NCI-H748 treated with DMSO at 0.1 percent for 48 hours (cell line): ENCODE measurements at regions not wholly inside any gene's neighbourhood (a gene's known extent, or its start where the extent isn't known, plus 50 kb on each side); places are given as distances from the start of the nearest gene placed in this dataset.
"Not testable (repeated sequence)": the region's sequence is repeated elsewhere in the genome, so short reads cannot be mapped to it uniquely, and the experiment has no call there.

Source experiments
- DNase-seq: peaks from one replicate; lab custom pipeline; 2025; lab: John Stamatoyannopoulos, UW

DNA sequence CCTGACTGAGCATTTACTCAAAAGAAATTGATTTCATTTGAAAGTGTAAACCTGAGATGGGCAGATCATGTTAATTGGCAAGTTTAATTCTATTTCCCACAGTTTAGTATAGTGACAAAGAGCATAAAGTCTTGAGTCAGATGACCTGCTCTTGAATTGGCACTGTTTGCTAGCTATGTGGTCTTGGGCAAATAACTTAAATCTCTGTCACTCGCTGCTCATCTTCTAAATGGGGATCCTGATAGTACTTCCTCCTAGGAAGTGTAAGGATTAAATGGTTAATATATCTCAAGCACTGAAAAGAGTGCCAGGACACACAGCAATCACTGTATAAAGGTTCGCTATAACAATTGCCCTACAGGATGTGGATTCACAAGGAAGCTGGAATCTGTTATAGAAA is 242.8 kb upstream of the JADE1 start:
- no peak for DNase-seq

DNA sequence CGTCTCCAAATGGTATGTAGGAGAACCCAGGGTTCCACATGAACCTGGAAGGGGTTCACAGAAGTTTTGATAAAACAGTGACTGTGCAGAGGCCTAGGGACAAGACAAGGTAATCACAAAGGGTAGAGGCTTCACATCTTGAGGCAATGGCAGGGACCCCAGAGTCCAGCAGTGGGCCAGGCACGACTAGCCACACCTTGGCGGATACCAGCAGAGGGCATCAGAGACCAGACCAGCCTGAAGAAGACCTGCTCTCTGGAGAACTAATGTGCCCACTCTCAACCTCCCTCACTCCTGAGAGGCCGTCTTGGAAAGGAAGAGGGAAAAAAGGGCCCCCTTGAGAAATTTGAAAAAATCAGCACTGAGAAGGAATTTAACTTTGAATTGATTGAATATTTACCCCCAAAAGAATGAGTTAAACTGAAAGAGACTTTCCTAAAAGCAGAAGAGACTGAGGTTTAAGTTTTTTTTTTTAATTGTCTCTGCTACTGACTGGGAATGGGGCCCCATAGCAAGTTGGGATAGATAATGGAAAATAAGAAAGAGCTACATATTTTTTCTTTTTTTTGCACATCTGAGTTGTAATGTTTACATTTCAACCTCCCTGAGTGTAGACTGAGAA is 243.8 kb upstream of the JADE1 start:
- DNase-seq, result peak; percentile 6

DNA sequence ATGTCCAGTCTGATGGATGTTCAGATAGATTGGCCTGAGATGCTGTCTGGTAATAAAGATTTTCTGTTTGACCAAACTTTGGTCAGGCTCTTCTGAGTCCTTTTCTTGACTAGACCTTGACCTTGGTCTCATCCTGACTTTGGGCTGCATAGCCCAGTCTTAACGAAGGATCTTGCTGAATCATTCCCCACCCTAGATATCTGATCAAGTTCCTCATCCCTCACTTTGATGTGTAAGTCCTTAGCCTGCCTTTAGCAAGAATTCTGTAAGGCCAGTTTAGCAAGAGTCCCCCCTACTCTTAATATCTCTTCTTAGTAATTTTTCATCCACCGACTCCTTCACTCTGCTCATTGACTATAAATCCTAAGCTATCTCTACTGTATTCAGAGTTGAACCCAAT is 244.4 kb upstream of the JADE1 start:
- DNase-seq, result no peak

DNA sequence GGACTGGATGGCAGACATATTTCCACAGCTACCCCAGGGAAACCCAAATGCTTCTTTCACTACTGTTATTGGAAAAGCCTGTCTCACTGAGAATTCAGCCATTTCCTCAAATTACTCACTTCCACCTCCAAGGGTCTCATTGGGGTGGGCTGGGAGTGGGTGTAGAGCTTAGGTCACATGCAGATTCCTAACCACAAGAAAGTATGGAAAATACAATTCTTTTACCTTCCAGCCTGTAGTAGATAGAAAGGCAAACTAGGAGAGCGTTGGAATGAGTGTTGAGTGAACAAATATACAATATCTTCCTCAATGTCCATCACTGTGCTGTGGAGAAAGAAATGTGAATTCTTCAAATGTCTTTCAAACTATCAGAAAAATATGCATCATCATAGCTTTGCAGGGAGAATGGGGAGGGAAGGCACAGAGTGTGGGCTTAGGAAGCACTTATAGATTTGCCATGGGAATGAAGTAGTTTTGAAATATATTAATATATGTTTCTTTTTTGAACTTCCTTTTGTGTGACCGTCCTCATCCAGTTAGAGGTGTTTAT is 245.3 kb upstream of the JADE1 start:
- no peak for DNase-seq

DNA sequence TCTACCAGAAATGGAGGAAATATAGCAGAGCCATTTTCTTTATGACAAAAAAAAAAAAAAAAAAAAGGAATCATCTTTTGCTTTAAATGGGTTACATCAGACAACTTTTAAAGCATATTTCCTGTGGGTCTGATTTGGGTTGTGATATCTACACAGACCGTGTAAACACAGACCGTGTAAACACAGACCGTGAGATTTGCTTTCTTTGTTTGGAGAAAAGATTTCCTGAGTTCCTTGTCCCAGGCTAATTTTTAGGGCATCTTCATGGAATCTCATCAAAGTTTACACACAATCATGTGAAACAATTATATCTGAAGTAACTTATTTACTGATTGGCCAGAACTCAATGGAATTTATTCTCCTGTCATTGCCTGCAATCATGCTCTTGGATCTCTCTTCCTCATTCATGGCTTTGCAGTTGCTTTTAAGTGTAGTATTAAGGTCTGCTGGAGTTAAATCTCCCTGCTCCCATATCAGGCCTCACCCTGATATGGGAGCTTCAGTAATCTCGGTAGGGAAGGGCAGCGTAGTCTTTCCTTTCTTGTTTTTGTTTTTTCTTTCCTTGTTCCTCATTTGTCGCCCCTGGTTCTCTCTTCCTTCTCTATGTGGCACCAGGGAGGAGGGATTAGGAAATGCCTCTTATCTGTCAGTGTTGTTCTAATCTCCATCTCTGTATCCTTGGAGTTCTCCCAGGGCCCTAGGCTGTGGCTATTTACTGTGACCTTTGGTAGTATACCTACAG is 248.6 kb upstream of the JADE1 start:
- DNase-seq, result no peak

DNA sequence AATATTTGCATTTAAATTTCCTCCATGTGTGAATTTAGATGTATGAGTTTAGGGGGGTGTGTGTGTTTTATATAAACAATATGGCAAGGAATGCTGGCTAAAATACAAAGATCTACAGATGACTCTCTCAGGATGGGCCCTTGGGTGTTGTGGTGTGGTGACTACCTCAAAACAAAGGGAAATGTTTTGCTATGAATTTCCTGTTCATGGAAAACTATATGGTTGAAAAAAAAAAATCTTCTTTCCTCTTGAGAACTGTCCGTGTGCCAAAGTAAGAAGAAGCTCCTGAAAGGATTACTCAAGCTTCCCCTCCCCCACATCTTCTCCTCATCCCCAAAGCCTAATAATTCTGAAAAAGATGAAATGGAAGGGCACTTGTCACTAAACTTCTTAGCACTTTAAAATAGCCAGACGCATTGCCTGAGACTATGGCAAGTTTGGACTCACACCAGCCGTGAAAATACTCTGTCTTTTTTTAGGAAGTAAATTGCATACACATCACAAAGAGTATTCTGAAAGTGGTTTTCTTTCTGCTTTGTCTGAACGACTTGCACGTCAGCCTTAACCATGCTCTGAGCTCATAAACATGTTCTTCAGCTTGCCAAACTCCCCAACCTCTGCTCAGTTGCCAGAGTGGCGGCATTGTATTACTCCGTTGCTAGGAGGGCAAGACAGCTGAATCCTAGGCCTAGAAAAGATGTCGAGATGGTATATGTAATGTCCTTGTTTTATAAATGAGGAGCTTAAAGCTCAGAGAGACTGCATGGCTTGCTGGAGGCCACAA is 250.4 kb upstream of the JADE1 start:
- DNase-seq, result no peak

DNA sequence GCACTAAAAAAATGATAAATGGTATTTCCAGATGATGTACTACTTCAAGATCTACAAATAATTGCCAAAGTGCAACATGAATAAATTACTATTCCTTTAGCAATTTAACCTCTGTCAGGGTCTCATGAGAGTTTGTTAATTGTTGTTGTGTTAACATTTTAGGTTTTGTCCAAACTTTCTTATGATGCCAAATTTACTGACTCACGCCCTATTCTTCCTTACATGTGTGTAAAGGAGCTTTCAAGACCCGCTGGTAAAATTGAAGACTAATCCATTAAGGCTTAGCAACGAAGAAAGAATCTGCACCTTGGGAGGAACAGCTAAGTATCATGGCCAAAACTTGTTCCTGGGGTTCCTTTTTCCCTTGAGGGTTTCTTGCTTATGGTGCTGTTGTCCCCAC is 252.7 kb upstream of the JADE1 start:
- DNase-seq, result no peak

DNA sequence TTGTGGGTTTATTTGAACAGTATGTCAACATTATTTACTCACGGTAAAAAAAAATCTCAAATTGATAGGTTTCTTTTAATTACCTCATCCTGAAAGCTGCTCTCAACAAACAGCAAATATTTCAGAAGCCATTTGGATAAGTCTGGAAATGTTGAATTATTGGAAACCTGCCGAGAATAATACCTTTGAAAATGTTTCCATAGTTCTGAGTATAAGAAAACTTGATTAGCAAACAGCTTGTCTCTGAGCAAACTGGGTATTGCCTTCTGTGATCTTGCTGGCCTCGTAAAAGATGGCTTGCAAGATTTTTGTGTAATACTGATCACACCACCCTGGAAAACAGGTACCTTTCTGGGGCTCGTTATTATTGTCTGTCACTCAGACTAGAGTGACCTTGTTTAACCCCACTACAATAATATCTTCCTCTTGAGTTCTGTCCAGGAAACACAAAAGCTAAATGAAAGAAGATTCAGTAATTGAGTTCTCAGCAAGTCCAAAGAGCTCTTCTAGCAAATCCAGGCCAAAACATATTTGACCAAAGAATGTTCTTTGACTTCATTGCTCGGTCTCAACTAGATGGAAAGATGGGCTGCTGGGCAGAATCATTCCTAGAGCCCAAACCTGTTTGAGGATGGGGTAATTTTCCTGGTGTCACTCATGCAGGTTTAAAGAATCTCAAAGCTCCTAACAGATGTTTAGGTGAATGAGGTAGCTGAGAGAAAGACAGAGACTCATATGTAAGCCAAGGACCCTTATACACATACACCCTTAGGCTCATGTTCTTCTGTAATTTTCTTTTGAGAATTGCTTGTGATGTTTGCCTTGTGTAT is 255.6 kb upstream of the JADE1 start:
- DNase-seq, result no peak

DNA sequence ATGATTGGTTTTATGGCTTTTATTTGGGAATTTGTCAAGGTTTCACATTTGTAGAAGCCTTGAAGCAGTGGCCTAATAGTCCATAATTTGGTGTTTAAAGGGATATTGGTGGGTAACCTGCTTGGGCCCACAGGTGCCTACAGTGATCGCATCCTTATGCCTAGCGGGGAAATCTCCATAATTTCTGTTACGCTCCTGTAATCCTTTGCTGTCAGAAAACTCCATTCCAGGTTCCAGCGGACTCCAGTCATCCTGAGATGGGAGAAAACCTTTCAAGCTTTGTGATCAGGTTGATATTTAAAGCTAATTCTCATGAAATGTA is 257.0 kb upstream of the JADE1 start:
- no peak for DNase-seq

DNA sequence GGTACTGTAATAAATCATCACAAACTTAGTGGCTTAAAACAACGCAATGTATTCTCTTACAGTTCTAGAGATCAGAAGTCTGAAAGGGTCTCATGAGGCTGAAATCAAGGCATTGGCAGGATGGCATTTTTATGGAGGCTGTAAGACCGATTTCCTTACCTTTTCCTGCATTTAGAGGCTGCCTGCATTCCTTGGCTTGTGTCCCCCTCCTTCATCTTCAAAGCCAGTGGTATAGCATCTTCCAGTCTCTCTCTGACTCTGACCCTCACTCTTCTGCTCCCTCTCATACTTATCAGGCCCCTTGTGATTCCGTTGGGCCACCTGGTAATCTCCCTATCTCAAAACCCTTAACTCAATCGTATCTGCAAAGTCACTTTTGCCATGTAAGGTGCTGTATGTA is 258.2 kb upstream of the JADE1 start:
- DNase-seq, result no peak

DNA sequence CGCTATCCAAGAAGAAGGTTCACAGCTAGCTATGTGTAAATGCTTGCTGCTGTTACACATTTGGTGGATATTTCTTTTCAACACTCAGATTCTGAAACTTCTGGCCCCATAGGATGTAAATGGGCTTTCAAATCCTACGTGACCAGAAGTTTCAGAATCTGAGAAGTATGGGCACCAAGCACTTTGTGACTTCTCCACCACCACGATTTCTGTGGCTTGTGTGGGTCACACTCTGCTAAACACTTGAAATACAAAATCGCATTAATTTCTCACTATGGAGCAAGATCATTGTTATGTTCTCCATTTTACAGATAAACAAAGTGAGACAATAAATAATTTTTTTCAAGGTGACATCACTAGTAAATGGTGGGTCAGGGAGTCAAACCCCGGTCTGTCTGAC is 259.4 kb upstream of the JADE1 start:
- DNase-seq, result no peak

DNA sequence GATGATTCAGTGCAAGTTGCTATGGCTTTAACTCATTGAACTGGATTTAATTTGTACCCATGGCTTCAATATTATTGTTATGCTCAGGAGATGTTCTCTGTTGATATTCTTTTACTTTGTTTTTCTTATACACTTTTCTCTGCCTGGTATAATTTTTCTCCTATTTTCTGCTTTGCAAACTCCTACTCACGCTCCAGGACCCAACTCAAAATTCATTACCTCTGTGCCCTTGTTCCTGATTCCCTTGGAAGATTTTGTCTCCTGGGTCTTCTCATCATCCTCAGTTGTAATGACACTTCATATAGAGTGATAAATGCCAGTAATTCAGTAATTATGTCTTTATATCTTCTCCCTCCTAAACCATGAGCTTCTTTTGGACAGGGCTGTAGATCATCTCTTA is 259.9 kb upstream of the JADE1 start:
- DNase-seq, result no peak

DNA sequence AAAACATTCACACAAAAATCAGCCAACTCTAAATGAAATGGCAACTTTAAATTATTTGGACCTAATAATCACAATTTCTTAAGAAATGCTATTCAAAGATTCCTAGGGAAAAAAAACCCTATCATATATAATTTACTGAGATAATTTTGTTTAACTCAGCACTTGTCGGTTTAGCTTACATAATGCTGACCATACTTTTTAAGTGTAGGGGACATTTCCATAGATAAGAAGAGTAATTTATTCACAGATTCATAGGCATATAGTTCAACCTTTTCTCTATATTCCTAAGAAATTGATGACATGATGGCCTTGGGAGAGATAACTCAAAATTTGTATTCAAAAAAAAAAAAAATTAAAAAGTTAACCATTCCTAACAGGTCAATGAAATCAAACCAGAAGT is 260.8 kb upstream of the PGRMC2 start:
- DNase-seq, result no peak

DNA sequence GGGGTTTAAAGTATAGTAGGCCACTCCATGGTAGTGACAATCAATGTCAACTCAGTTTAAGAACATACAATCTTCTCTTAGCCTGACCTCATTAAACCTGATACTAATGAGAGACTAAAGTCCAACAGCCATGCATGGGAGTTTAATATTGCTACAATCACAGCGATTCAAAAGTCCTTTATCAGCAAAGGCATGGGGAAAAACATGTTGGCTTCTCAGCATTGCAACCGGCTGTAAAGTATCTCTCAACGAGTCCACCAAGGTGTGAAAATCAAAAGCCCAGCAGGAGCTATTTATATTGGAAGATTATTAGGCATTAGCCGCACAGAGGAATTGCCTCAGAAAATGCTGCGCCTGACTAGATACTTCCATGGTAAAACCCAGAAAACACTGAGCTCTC is 256.7 kb upstream of the PGRMC2 start:
- no peak for DNase-seq

DNA sequence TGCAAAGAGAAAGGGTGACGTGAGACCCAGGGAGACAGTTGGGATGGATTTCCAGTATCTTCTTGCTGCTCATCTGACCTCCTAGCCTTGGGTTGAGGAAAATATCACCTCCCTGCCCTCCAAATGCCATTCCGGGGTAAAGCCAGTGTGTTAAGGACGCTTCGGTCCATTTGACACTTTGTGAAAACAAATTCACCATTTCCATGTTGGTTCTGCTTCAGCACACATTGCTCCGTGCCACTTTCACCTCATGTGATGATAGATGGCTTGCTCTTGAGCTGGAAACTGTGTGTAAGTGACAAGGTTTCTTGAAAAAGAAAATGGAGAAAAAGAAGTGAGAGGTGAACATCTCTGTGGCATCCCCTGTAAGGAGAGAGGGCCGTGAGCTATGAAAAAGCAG is 256.1 kb upstream of the PGRMC2 start:
- DNase-seq, result no peak

DNA sequence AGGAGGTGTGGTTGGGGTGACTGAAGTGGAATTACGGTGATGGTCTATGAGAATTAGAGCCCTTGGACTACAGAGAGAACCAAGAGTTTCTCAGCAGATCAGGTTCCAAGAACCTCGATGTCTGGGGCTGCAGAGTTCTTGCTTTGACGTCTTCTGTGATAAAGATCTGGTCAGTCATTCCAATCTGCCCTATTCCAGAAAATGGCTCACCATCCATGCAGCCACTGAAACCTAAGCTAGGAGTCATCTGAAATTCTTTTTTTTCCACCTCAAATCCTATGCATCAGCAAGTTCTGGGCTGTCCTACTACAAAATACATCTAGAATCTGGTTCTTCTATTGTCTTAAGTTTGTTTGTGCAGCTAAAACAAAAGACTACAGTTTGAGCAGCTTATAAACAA is 254.4 kb upstream of the PGRMC2 start:
- no peak for DNase-seq

DNA sequence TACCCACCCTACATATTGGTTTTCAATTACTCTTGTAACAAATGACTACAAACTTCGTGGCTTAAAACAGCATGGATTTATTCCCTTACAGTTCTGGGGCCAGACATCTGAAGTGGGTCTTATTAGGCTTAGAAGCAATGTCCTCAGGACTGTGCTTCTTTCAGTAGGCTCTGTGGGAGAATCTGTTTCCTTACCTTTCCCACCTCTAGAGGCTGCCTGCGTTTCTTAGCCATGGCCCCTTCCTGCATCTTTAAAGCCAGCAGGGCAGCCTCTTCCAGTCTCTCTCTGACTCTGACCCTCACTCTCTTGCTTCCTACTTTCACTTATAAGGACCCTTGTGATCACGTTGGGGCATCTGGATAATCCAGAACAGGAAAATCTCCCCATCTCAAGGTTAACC is 252.5 kb upstream of the PGRMC2 start:
- DNase-seq, result no peak

DNA sequence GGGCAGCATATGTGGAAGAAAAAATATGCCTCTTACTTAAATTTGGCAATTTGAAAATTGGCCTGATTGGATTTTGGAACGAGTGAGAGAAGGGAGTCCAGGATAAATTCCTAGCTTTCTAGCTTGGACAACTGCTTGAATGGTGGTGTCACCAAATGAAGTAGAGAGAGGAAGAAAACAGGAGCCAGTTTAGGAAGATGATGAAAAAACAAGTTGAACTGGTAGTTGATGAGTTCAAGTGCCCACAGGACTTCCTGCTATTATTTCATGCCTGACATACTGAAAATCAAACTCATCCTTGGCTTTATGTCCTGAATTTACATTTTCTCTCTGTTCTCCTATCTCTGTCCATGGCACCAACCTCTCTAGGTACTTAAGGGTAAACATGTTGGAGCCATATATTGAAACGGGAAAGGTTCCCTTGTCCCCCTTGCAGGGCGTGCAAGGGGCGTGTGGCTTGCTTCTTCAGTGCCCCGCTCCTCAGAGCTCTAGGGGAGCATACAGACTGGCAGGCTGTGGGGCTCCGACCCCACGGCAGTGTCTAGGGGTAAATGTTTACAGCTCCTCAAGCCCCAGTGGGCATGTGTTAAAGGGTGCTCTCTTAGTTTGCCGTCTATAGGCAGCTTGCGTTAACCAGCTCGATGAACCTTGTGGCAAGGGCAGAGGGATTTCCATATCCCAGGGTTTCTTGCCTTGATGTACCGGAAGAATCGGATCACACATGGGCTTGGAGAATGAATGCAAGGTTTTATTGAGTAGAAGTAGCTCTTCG is 250.7 kb upstream of the PGRMC2 start:
- DNase-seq, result no peak

DNA sequence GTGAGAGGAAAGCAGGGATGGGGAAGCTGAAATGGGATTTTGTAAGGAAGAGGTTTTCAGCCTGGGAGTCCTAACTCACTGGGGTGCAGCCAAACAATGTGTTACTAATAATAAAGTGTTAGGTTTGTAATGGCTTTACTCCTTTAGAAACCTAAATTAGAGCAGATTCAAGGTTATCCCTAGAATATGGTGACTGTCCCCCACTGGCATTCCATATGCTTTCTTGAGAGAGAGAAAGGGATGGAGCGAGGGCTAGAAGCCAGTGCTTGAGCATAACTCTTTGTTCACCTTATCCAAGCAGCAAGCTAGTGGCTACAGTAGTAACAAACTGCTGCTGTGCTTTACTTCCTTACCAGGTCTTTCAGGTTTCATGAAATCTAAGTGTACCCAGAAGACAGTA is 249.1 kb upstream of the PGRMC2 start:
- DNase-seq, result no peak

DNA sequence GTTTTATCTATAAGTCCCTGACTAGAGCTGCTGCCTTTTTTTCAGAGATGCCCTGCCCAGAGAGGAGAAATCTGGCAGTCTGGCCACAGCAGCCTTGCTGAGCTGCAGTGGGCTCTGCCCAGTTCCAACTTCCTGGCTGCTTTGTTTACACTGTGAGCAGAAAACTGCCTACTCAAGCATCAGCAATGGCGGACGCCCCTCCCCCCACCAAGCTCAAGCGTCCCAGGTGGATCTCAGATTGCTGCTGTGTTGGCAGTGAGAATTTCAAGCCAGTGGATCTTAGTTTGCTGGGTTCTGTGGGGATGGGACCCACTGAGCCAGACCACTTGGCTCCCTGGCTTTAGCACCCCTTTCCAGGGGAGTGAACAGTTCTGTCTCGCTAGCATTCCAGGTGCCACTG is 247.9 kb upstream of the PGRMC2 start:
- DNase-seq, result not testable (repeated sequence)

DNA sequence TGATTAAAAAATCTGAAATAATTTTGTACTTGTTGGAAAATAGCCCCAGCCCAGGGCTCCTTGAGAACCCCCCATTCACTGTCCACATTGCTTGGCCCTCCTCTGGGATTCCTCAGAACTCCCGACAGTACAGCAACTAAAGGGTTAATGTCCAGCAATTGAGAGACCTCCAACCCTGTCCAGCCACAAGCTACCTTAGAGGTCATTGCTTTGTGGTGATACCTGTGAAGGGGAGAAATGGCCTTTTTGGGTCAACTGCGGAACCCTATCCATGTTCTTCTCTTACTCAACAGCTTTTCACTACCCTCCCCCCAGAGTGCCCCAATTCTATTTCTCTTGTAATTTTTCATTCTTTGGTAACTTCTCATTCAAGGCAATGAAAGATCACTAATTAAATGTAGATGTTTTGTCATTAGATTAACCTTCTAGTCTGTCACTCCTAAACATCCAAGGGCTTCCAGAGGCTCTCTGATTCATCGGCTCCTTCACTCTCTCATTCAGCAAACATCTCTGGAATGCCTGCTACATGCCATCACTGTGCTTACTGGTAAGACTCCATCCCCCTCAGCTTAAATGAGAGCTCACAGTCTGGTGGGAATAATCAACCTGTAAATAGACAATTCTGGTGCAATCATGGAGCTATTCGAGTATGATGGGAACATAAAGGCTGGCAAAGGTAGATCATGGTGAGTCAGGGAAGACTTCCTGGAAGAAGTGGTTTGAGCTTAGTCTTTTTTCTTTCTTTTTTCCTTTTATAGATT is 241.4 kb upstream of the PGRMC2 start:
- no peak for DNase-seq
